ENCODE measurements at regions not wholly inside any gene's neighbourhood (a gene's known extent, or its start where the extent isn't known, plus 50 kb on each side); places are given as distances from the start of the nearest gene placed in this dataset.

DNA sequence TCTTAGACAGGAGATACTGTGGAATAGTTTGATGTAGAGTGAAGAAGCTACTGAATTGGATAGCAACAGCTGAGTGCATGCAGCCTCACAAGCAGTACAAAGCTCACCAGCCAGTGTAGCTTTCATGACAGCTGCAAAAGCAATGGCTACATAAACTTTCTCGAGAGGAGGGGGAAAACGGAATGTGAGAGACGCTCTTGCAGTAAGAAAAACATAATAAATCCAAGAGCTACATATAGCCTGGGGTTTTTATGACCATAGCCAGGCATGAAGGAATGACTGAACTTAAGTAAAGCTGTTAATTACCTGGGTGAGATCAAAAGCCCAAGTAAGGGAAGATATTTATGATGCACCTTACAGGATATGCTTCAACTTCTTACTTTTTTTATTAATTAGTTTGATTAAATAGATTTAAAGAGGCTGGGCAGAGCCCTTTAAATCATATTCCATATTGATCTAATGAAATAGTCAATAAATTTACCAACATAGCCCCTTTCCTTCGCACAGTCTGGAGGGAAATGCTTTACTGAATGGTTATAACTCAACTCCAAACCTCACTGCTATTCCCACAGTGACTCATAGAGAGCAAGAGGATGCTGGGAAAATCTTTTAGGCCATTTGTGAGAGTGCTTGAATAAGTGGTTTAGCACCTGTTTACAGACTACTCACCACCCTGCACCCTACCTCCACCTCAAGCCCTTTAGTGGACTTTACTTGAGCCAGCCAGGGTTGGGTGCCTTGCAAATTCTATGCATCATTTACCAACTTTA lies 407.2 kb upstream of the CLINT1 start:
- TF ChIP-seq JUND (IDR thresholded peaks at IDR 0.05; ENCODE audit: low read depth): no peak
- no peak for DNase-seq (ENCODE audit: low read depth in 1 of 2, low spot score in 1 of 2)
- in situ Hi-C loops (cut with HindIII; ENCODE audit: low pct_unique_long_range_greater_than_20kb, low sequenced_read_pairs): no loop called here

DNA sequence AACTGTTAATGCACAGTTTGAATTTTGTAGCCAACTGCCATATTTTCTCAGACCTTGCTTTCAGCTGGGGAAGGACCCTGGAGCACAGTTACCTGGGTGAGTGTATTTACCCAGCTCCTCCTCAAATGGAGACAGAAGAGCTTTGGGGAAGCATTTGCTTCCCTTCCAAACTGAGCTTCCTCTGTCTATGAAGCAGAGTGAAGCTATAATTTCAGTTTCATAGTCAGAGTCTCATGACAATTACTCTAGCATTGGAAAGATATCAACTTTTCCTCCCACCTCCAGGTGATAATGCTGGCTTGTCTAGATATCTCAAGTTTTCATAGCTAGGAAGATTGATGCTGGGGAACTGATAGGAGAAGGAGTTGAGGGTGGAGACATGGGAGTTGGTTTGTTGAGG lies 406.4 kb upstream of the CLINT1 start:
- no peak for DNase-seq (ENCODE audit: low read depth in 1 of 2, low spot score in 1 of 2)
- in situ Hi-C loops (cut with HindIII; ENCODE audit: low pct_unique_long_range_greater_than_20kb, low sequenced_read_pairs): no loop called here
- TF ChIP-seq JUND (IDR thresholded peaks at IDR 0.05; ENCODE audit: low read depth): no peak

DNA sequence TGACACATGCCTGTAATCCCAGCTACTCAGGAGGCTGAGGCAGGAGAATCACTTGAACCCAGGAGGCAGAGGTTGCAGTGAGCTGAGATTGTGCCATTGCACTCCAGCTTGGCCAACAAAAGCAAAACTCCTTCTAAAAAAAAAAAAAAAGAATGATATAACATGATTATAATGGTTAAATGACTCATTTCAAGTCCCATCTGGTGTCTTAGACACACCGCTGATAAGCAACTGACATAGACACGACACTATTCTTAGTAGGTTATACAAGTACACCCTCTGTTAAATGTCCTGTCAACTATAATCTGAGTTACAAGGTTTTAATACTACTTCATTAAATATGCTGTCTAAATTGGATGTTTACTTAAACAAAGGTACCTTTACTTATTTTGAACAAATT lies 405.3 kb upstream of the CLINT1 start:
- in situ Hi-C loops (cut with HindIII; ENCODE audit: low pct_unique_long_range_greater_than_20kb, low sequenced_read_pairs): no loop called here
- no peak for TF ChIP-seq JUND (IDR thresholded peaks at IDR 0.05; ENCODE audit: low read depth)
- DNase-seq (ENCODE audit: low read depth in 1 of 2, low spot score in 1 of 2): no peak

DNA sequence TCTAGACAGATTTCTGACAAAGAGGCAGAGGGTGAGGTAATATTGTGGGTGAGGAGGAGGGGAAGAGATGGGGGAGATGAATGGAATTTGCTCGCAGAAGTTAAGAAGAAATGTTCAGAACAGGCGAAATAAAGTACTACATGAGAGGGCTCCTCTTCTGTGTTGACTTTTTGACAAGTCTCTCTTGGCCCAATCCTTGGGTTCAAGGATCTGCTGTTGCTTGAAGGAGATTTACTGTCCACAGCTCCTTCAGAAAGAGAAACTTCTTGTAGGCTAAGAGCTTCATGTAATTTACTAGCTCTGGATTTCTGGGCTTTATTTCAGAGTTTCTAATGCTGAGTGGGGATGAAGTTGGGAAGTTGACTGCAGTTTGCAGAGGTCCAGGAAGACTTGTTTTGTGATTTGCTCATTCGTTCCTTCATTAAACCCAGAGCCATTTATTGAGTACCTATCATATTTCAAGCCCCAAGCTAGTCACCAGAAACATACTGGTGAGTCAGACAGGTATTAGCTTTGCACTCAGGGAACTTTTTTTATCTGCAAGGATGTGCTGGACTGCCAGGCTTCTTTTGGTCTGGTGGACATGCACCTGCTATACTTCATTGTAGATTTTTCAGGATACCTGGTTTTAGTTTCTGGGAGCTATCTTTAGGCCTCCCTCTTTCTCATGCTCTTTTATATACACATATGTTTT lies 402.9 kb upstream of the CLINT1 start:
- in situ Hi-C loops (cut with HindIII; ENCODE audit: low pct_unique_long_range_greater_than_20kb, low sequenced_read_pairs): no loop called here
- no peak for TF ChIP-seq JUND (IDR thresholded peaks at IDR 0.05; ENCODE audit: low read depth)
- no peak for DNase-seq (ENCODE audit: low read depth in 1 of 2, low spot score in 1 of 2)

DNA sequence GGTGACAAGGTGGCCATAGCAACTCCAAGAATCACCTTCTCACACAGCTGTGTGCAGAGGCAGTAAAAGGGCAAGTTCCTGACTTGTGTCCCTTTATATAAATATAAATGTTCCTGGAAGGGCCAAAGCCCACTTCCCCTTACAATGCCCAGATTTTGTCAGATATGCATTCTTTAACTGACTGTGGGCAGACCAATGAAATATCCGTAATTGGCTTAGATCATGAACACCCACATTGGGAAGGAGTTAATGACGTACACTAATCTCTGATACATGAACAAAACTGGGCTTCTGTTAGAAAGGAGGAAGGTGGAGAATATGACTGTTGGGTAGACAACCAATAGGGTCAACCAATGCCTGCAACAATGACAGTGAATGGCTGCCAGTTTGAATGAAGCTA lies 397.2 kb upstream of the CLINT1 start:
- no peak for TF ChIP-seq JUND (IDR thresholded peaks at IDR 0.05; ENCODE audit: low read depth)
- DNase-seq (ENCODE audit: low read depth in 1 of 2, low spot score in 1 of 2): no peak
- in situ Hi-C loops (cut with HindIII; ENCODE audit: low pct_unique_long_range_greater_than_20kb, low sequenced_read_pairs): no loop called here

DNA sequence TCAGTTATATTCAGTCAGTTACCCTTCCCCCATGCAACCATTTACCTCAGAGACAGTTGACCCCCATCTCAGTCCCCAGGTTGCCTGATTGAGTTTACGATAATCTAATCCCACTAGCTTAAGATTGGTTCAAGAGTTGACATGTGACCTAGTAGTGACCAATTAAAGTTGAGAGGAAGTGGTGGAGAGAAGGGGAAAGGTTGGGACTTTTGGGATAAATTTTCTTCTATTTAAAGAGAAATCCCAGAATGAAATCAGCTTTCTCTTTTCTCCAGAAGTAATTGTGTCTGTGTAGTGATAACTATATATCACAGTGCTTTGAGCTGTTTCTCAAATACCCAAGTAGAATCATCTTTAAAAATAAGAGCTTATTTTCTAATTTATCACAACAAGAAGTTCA lies 396.7 kb upstream of the CLINT1 start:
- TF ChIP-seq JUND (IDR thresholded peaks at IDR 0.05; ENCODE audit: low read depth): no peak
- in situ Hi-C loops (cut with HindIII; ENCODE audit: low pct_unique_long_range_greater_than_20kb, low sequenced_read_pairs): no loop called here
- no peak for DNase-seq (ENCODE audit: low read depth in 1 of 2, low spot score in 1 of 2)

- in situ Hi-C loops (cut with HindIII; ENCODE audit: low pct_unique_long_range_greater_than_20kb, low sequenced_read_pairs): no loop called here
- no peak for DNase-seq (ENCODE audit: low read depth in 1 of 2, low spot score in 1 of 2)
- TF ChIP-seq JUND (IDR thresholded peaks at IDR 0.05; ENCODE audit: low read depth): no peak
These were observed 387.7 kb upstream of the CLINT1 start for GRCh38 chr5:158246661-158247060.

- no peak for TF ChIP-seq JUND (IDR thresholded peaks at IDR 0.05; ENCODE audit: low read depth)
- in situ Hi-C loops (cut with HindIII; ENCODE audit: low pct_unique_long_range_greater_than_20kb, low sequenced_read_pairs): no loop called here
- no peak for DNase-seq (ENCODE audit: low read depth in 1 of 2, low spot score in 1 of 2)
These were observed 386.6 kb upstream of the CLINT1 start for GRCh38 chr5:158245513-158245912.

GRCh38 chr5:158244882-158245281 lies 385.9 kb upstream of the CLINT1 start:
- no peak for TF ChIP-seq JUND (IDR thresholded peaks at IDR 0.05; ENCODE audit: low read depth)
- in situ Hi-C loops (cut with HindIII; ENCODE audit: low pct_unique_long_range_greater_than_20kb, low sequenced_read_pairs): no loop called here
- no peak for DNase-seq (ENCODE audit: low read depth in 1 of 2, low spot score in 1 of 2)

- TF ChIP-seq JUND (IDR thresholded peaks at IDR 0.05; ENCODE audit: low read depth): no peak
These were observed 377.8 kb upstream of the CLINT1 start for GRCh38 chr5:158236511-158237335.

DNA sequence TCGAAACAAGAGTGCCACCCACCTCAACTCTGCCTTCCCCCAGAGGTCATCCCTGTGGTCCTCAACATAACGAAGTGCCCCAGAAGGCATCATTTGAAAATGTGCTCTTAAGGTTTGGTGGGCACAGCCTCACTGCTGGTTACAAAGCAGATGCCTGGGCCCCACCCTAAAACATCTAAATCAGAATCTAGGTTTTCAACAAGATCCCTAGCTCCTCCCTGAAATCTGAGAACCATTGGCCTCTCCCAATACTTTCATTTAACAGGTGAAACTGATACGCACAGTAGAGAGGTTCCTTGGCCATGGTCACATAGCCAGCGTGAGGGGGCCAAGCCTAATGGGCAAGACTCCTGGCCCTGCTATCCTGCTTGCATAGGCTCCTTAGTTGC lies 376.2 kb upstream of the CLINT1 start:
- no peak for DNase-seq (ENCODE audit: low read depth in 1 of 2, low spot score in 1 of 2)
- no peak for TF ChIP-seq JUND (IDR thresholded peaks at IDR 0.05; ENCODE audit: low read depth)
- in situ Hi-C loops (cut with HindIII; ENCODE audit: low pct_unique_long_range_greater_than_20kb, low sequenced_read_pairs): no loop called here

More at GRCh38 chr5:158236511-158237335, 377.8 kb upstream of the CLINT1 start:
- DNase-seq (ENCODE audit: low read depth in 1 of 2, low spot score in 1 of 2): no peak
- in situ Hi-C loops (cut with HindIII; ENCODE audit: low pct_unique_long_range_greater_than_20kb, low sequenced_read_pairs): no loop called here

- in situ Hi-C loops (cut with HindIII; ENCODE audit: low pct_unique_long_range_greater_than_20kb, low sequenced_read_pairs): no loop called here
- no peak for TF ChIP-seq JUND (IDR thresholded peaks at IDR 0.05; ENCODE audit: low read depth)
- no peak for DNase-seq (ENCODE audit: low read depth in 1 of 2, low spot score in 1 of 2)
These were observed 375.6 kb upstream of the CLINT1 start for GRCh38 chr5:158234323-158235158.

All from T47D (cell line).